WTC11 (cell line): ENCODE measurements at regions not wholly inside any gene's neighbourhood (a gene's known extent, or its start where the extent isn't known, plus 50 kb on each side); places are given as distances from the start of the nearest gene placed in this dataset.

Experiments used
- ATAC-seq: fragments of 200-7000 bp; cut with Tn5 transposase; 2 replicates; pipeline ENCODE4 v1.10.0; 2021; ENCODE audit warnings: mild to moderate bottlenecking, moderate library complexity
- CTCF ChIA-PET: fragments of 300-600 bp; sonication (Branson Sonifier 250); formaldehyde crosslinking; loops from one replicate; lab custom pipeline; 2021; ENCODE audit warnings: antibody characterized with exemption; lab: Charles Lee
- POLR2A ChIA-PET: fragments of 350-600 bp; sonication (Branson Sonifier 250); formaldehyde crosslinking; loops from one replicate; lab custom pipeline; 2021; ENCODE audit warnings: antibody characterized with exemption; lab: Charles Lee
- DNase-seq: peaks from one replicate; pipeline ENCODE4 v3.0.0; 2021; ENCODE audit warnings: low spot score
- H3K27ac Mint-ChIP-seq: 2 replicates; pipeline ENCODE4 v1.8.0; 2021; ENCODE audit warnings: mixed read lengths
- H3K27me3 Mint-ChIP-seq: 2 replicates; pipeline ENCODE4 v1.8.0; 2021; ENCODE audit warnings: low read depth, mild to moderate bottlenecking, moderate library complexity, mixed read lengths
- H3K36me3 Mint-ChIP-seq: 2 replicates; pipeline ENCODE4 v1.8.0; 2021; ENCODE audit warnings: mixed read lengths
- H3K4me1 Mint-ChIP-seq: 2 replicates; pipeline ENCODE4 v1.8.0; 2022; ENCODE audit warnings: mixed read lengths
- H3K4me3 Mint-ChIP-seq: 2 replicates; pipeline ENCODE4 v1.8.0; 2021; ENCODE audit warnings: mild to moderate bottlenecking, moderate library complexity, mixed read lengths
- H3K9me3 Mint-ChIP-seq: 2 replicates; pipeline ENCODE4 v1.8.0; 2021; ENCODE audit warnings: mixed read lengths
- CREB1 ChIP-seq: sonication (generic); formaldehyde crosslinking; IDR thresholded peaks from 2 replicates; pipeline ENCODE4 v1.8.0; 2023; ENCODE audit warnings: mild to moderate bottlenecking, missing genetic modification reagents
- CREM ChIP-seq: sonication (generic); formaldehyde crosslinking; IDR thresholded peaks from 2 replicates; pipeline ENCODE4 v1.8.1; 2022; ENCODE audit warnings: mild to moderate bottlenecking, missing genetic modification reagents, moderate library complexity
- ESRRA ChIP-seq: sonication (generic); formaldehyde crosslinking; IDR thresholded peaks from 2 replicates; pipeline ENCODE4 v1.8.1; 2022; ENCODE audit warnings: mild to moderate bottlenecking, missing genetic modification reagents, borderline replicate concordance
- GABPB1 ChIP-seq: sonication (generic); formaldehyde crosslinking; IDR thresholded peaks from 2 replicates; pipeline ENCODE4 v1.8.1; 2023; ENCODE audit warnings: mild to moderate bottlenecking, missing genetic modification reagents
- IRF2 ChIP-seq: sonication (generic); formaldehyde crosslinking; IDR thresholded peaks from 2 replicates; pipeline ENCODE4 v1.8.0; 2022; ENCODE audit warnings: low read depth, missing genetic modification reagents, borderline replicate concordance
- KAT7 ChIP-seq: sonication (generic); formaldehyde crosslinking; IDR thresholded peaks from 2 replicates; pipeline ENCODE4 v1.8.1; 2023; ENCODE audit warnings: missing genetic modification reagents, mild to moderate bottlenecking, borderline replicate concordance
- NR2C2 ChIP-seq: sonication (generic); formaldehyde crosslinking; IDR thresholded peaks from 2 replicates; pipeline ENCODE4 v1.8.0; 2022; ENCODE audit warnings: mild to moderate bottlenecking, missing genetic modification reagents
- NR3C1 ChIP-seq: sonication (generic); formaldehyde crosslinking; conservative IDR thresholded peaks from 2 replicates; pipeline ENCODE4 v1.8.1; 2023; ENCODE audit warnings: low read depth, mild to moderate bottlenecking, missing genetic modification reagents
- OVOL2 ChIP-seq: fragments of 250-450 bp; sonication (Bioruptor Pico); IDR thresholded peaks from 2 replicates; pipeline ENCODE4 v1.9.0; 2021; ENCODE audit warnings: mild to moderate bottlenecking, borderline replicate concordance
- PRRX2 ChIP-seq: fragments of 250-450 bp; sonication (Bioruptor Pico); IDR thresholded peaks from 2 replicates; pipeline ENCODE4 v1.8.0; 2021; ENCODE audit warnings: mild to moderate bottlenecking
- RORB ChIP-seq: fragments of 250-450 bp; sonication (Bioruptor Pico); IDR thresholded peaks from 2 replicates; pipeline ENCODE4 v1.9.0; 2021; ENCODE audit warnings: mild to moderate bottlenecking
- SMAD4 ChIP-seq: sonication (generic); formaldehyde crosslinking; IDR thresholded peaks from 2 replicates; pipeline ENCODE4 v1.8.0; 2022; ENCODE audit warnings: mild to moderate bottlenecking, missing genetic modification reagents
- SOX15 ChIP-seq: fragments of 250-450 bp; sonication (Bioruptor Pico); IDR thresholded peaks from 2 replicates; pipeline ENCODE4 v1.9.0; 2021; ENCODE audit warnings: mild to moderate bottlenecking
- TCF7 ChIP-seq: sonication (generic); formaldehyde crosslinking; IDR thresholded peaks from 2 replicates; pipeline ENCODE4 v1.8.0; 2022; ENCODE audit warnings: mild to moderate bottlenecking, low read depth, missing genetic modification reagents, moderate library complexity
- TEAD1 ChIP-seq: sonication (generic); formaldehyde crosslinking; IDR thresholded peaks from 2 replicates; pipeline ENCODE4 v1.8.0; 2022; ENCODE audit warnings: mild to moderate bottlenecking, missing genetic modification reagents
- TP53 ChIP-seq: sonication (generic); formaldehyde crosslinking; IDR thresholded peaks from 2 replicates; pipeline ENCODE4 v1.8.1; 2023; ENCODE audit warnings: mild to moderate bottlenecking, missing genetic modification reagents
- ZNF219 ChIP-seq: sonication (generic); formaldehyde crosslinking; IDR thresholded peaks from 2 replicates; pipeline ENCODE4 v1.8.0; 2023; ENCODE audit warnings: missing genetic modification reagents, mild to moderate bottlenecking, borderline replicate concordance
- TF ChIP-seq, protein P1 (sequence below): fragments of 250-450 bp; sonication (Bioruptor Pico); IDR thresholded peaks from 2 replicates; pipeline ENCODE4 v1.9.0; 2021; ENCODE audit warnings: mild to moderate bottlenecking, borderline replicate concordance
- TF ChIP-seq, protein P2 (sequence below): fragments of 250-450 bp; sonication (Bioruptor Pico); IDR thresholded peaks from 2 replicates; pipeline ENCODE4 v1.9.0; 2021; ENCODE audit warnings: moderate library complexity, mild to moderate bottlenecking, inconsistent platforms, borderline replicate concordance
- TF ChIP-seq, protein P3 (sequence below): fragments of 250-450 bp; sonication (Bioruptor Pico); IDR thresholded peaks from 2 replicates; pipeline ENCODE4 v1.8.0; 2021; ENCODE audit warnings: mild to moderate bottlenecking
- TF ChIP-seq, protein P4 (sequence below): sonication (generic); formaldehyde crosslinking; IDR thresholded peaks from 2 replicates; pipeline ENCODE4 v1.8.0; 2023; ENCODE audit warnings: missing genetic modification reagents, mild to moderate bottlenecking, borderline replicate concordance
- TF ChIP-seq, protein P5 (sequence below): fragments of 250-450 bp; sonication (Bioruptor Pico); IDR thresholded peaks from 2 replicates; pipeline ENCODE4 v1.9.0; 2021; ENCODE audit warnings: mild to moderate bottlenecking
- TF ChIP-seq, protein P6 (sequence below): sonication (generic); formaldehyde crosslinking; IDR thresholded peaks from 2 replicates; pipeline ENCODE4 v1.8.0; 2022; ENCODE audit warnings: mild to moderate bottlenecking, missing genetic modification reagents
- TF ChIP-seq, protein P7 (sequence below): sonication (generic); formaldehyde crosslinking; IDR thresholded peaks from 2 replicates; pipeline ENCODE4 v1.8.0; 2022; ENCODE audit warnings: mild to moderate bottlenecking, missing genetic modification reagents

DNA sequence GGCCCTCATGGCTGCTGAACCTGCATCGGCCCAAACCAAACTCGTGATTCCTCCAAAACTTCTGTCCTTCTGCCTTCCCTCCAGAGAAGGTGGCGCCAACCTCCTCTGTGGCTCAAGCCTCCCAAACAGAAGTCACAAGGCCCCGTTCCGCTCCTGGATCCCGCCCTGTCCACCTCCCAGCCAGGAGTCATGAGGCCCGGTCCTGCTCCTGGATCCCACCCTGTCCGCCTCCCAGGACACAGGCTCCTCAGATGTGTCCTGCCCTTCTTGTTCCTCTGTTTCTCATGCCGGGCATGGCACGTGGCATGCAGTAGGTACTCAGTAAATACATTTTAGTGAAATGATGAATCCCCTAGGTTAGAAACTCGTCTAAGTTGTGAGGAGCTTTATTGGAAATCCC, 94.2 kb upstream of the SFSWAP start (continued):
- no peak for TF ChIP-seq SOX15 (CRISPR knock-in tag)
- TF ChIP-seq, protein P1, sequence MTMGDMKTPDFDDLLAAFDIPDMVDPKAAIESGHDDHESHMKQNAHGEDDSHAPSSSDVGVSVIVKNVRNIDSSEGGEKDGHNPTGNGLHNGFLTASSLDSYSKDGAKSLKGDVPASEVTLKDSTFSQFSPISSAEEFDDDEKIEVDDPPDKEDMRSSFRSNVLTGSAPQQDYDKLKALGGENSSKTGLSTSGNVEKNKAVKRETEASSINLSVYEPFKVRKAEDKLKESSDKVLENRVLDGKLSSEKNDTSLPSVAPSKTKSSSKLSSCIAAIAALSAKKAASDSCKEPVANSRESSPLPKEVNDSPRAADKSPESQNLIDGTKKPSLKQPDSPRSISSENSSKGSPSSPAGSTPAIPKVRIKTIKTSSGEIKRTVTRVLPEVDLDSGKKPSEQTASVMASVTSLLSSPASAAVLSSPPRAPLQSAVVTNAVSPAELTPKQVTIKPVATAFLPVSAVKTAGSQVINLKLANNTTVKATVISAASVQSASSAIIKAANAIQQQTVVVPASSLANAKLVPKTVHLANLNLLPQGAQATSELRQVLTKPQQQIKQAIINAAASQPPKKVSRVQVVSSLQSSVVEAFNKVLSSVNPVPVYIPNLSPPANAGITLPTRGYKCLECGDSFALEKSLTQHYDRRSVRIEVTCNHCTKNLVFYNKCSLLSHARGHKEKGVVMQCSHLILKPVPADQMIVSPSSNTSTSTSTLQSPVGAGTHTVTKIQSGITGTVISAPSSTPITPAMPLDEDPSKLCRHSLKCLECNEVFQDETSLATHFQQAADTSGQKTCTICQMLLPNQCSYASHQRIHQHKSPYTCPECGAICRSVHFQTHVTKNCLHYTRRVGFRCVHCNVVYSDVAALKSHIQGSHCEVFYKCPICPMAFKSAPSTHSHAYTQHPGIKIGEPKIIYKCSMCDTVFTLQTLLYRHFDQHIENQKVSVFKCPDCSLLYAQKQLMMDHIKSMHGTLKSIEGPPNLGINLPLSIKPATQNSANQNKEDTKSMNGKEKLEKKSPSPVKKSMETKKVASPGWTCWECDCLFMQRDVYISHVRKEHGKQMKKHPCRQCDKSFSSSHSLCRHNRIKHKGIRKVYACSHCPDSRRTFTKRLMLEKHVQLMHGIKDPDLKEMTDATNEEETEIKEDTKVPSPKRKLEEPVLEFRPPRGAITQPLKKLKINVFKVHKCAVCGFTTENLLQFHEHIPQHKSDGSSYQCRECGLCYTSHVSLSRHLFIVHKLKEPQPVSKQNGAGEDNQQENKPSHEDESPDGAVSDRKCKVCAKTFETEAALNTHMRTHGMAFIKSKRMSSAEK (CRISPR knock-in tag) = no peak
- TF ChIP-seq ZNF219 = no peak
- TF ChIP-seq, protein P2, sequence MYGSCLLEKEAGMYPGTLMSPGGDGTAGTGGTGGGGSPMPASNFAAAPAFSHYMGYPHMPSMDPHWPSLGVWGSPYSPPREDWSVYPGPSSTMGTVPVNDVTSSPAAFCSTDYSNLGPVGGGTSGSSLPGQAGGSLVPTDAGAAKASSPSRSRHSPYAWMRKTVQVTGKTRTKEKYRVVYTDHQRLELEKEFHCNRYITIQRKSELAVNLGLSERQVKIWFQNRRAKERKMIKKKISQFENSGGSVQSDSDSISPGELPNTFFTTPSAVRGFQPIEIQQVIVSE = no peak
- no peak for TF ChIP-seq CREM
- TF ChIP-seq PRRX2 (CRISPR knock-in tag) = no peak

DNA sequence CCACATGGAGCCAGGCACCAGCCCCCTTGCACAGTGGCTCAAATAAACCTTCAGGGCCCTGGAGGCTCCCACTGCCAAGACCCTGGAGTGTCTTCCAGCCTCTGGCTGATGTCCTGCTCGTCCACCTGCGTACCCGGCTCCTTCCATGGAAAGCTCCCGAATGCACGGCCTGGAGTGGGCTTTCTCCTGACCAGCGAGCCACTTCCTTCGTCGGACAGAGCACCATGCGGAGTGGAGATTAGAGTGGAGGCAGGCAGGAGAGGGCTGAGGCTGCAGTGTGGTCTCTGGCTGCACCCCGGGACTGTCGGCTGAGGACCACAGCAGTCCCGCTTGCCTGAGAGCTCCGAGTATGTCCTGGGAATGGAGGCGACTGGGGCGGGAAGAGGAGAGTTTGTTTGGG, 93.7 kb upstream of the SFSWAP start:
- no peak overlapping the region for H3K27ac Mint-ChIP-seq
- H3K4me3 Mint-ChIP-seq = no peak overlapping the region
- no peaks in the 10 kb centered on the region for H3K27me3 Mint-ChIP-seq
- TF ChIP-seq, protein P3, sequence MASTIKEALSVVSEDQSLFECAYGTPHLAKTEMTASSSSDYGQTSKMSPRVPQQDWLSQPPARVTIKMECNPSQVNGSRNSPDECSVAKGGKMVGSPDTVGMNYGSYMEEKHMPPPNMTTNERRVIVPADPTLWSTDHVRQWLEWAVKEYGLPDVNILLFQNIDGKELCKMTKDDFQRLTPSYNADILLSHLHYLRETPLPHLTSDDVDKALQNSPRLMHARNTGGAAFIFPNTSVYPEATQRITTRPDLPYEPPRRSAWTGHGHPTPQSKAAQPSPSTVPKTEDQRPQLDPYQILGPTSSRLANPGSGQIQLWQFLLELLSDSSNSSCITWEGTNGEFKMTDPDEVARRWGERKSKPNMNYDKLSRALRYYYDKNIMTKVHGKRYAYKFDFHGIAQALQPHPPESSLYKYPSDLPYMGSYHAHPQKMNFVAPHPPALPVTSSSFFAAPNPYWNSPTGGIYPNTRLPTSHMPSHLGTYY (CRISPR knock-in tag) = no peak
- TF ChIP-seq, protein P4, sequence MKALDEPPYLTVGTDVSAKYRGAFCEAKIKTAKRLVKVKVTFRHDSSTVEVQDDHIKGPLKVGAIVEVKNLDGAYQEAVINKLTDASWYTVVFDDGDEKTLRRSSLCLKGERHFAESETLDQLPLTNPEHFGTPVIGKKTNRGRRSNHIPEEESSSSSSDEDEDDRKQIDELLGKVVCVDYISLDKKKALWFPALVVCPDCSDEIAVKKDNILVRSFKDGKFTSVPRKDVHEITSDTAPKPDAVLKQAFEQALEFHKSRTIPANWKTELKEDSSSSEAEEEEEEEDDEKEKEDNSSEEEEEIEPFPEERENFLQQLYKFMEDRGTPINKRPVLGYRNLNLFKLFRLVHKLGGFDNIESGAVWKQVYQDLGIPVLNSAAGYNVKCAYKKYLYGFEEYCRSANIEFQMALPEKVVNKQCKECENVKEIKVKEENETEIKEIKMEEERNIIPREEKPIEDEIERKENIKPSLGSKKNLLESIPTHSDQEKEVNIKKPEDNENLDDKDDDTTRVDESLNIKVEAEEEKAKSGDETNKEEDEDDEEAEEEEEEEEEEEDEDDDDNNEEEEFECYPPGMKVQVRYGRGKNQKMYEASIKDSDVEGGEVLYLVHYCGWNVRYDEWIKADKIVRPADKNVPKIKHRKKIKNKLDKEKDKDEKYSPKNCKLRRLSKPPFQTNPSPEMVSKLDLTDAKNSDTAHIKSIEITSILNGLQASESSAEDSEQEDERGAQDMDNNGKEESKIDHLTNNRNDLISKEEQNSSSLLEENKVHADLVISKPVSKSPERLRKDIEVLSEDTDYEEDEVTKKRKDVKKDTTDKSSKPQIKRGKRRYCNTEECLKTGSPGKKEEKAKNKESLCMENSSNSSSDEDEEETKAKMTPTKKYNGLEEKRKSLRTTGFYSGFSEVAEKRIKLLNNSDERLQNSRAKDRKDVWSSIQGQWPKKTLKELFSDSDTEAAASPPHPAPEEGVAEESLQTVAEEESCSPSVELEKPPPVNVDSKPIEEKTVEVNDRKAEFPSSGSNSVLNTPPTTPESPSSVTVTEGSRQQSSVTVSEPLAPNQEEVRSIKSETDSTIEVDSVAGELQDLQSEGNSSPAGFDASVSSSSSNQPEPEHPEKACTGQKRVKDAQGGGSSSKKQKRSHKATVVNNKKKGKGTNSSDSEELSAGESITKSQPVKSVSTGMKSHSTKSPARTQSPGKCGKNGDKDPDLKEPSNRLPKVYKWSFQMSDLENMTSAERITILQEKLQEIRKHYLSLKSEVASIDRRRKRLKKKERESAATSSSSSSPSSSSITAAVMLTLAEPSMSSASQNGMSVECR (CRISPR knock-in tag) = no peak
- TF ChIP-seq NR2C2 (CRISPR knock-in tag) (no peak), CREB1 (CRISPR knock-in tag) (no peak), RORB (no peak), TCF7 (CRISPR knock-in tag) (no peak), SMAD4 (CRISPR knock-in tag) (no peak), TP53 (CRISPR knock-in tag) (no peak), OVOL2 (CRISPR knock-in tag) (no peak), IRF2 (CRISPR knock-in tag) (no peak), KAT7 (CRISPR knock-in tag) (no peak), GABPB1 (CRISPR knock-in tag) (no peak), NR3C1 (CRISPR knock-in tag) (no peak), TEAD1 (CRISPR knock-in tag) (no peak), ESRRA (CRISPR knock-in tag) (no peak)
- TF ChIP-seq, protein P5, sequence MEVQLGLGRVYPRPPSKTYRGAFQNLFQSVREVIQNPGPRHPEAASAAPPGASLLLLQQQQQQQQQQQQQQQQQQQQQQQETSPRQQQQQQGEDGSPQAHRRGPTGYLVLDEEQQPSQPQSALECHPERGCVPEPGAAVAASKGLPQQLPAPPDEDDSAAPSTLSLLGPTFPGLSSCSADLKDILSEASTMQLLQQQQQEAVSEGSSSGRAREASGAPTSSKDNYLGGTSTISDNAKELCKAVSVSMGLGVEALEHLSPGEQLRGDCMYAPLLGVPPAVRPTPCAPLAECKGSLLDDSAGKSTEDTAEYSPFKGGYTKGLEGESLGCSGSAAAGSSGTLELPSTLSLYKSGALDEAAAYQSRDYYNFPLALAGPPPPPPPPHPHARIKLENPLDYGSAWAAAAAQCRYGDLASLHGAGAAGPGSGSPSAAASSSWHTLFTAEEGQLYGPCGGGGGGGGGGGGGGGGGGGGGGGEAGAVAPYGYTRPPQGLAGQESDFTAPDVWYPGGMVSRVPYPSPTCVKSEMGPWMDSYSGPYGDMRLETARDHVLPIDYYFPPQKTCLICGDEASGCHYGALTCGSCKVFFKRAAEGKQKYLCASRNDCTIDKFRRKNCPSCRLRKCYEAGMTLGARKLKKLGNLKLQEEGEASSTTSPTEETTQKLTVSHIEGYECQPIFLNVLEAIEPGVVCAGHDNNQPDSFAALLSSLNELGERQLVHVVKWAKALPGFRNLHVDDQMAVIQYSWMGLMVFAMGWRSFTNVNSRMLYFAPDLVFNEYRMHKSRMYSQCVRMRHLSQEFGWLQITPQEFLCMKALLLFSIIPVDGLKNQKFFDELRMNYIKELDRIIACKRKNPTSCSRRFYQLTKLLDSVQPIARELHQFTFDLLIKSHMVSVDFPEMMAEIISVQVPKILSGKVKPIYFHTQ = no peak
- TF ChIP-seq, protein P6, sequence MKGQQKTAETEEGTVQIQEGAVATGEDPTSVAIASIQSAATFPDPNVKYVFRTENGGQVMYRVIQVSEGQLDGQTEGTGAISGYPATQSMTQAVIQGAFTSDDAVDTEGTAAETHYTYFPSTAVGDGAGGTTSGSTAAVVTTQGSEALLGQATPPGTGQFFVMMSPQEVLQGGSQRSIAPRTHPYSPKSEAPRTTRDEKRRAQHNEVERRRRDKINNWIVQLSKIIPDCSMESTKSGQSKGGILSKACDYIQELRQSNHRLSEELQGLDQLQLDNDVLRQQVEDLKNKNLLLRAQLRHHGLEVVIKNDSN (CRISPR knock-in tag) = no peak
- TF ChIP-seq, protein P7, sequence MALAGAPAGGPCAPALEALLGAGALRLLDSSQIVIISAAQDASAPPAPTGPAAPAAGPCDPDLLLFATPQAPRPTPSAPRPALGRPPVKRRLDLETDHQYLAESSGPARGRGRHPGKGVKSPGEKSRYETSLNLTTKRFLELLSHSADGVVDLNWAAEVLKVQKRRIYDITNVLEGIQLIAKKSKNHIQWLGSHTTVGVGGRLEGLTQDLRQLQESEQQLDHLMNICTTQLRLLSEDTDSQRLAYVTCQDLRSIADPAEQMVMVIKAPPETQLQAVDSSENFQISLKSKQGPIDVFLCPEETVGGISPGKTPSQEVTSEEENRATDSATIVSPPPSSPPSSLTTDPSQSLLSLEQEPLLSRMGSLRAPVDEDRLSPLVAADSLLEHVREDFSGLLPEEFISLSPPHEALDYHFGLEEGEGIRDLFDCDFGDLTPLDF (CRISPR knock-in tag) = no peak

More for the DNA sequence above, 93.7 kb upstream of the SFSWAP start:
- CTCF ChIA-PET = no interaction called here
- H3K9me3 Mint-ChIP-seq = no peaks in the 10 kb centered on the region
- no peaks in the 10 kb centered on the region for H3K36me3 Mint-ChIP-seq
- DNase-seq = no peak
- peaks cover 28% of the 10 kb centered on the region for H3K4me1 Mint-ChIP-seq
- ATAC-seq = no peak
- POLR2A ChIA-PET = no interaction called here
